ENCODE measurements at regions not wholly inside any gene's neighbourhood (a gene's known extent, or its start where the extent isn't known, plus 50 kb on each side); places are given as distances from the start of the nearest gene placed in this dataset.

DNA sequence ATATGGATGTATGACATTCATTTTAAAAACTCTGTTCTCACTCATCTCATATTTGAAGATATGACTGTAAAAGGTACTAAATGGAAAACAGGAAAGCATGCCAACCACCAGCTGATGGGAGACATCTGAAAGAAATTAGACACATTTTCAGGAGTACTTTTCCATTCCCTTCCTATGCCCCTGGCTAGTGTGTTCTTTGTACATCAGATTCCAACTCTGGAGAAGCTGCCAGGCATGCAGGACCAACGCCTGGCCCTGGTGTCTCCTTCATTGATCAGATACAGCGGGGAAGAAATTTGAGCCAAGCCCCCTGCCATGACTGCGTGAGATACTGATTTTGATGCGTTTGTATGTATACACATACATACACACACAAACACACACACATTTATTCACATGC lies 599.0 kb upstream of the SYT4 start:
- TF ChIP-seq CTCF (conservative IDR thresholded peaks at IDR 0.05 in 1 of 2, IDR thresholded peaks at IDR 0.05 in 1 of 2; ENCODE audit: low read depth in 1 of 2, low read length in 2 of 2), result no peak
- TF ChIP-seq EZH2 (IDR thresholded peaks at IDR 0.05; ENCODE audit: low read length, missing control alignments), result no peak
